ENCODE measurements at regions not wholly inside any gene's neighbourhood (a gene's known extent, or its start where the extent isn't known, plus 50 kb on each side); places are given as distances from the start of the nearest gene placed in this dataset.

DNA sequence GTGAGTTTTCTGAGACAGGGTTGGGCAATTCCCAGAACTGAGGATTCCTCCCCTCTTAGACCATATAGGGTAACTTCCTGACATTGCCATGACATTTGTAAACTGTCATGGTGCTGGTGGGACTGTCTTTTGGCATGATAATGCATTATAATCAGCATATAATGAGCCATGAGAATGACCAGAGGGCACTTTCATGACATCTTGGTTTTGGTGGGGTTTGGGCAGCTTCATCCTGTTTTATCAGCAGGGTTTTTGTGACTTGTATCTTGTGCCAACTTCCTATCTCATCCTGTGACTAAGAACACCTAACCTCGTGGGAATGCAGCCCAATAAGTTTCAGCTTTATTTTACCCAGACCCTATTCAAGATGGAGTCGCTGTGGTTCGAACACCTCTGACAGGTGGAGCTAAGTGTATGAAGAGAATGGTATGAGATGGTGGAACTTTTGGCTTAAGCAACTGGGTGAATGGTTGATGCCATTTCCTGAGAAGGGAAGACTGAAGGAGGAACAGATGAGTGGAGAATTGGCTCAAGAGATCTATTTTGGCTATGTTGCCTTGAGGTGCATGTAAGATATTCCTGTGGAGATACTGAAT, 217.3 kb downstream of the RAB11FIP4 start:
- TF ChIP-seq TCF12 (IDR thresholded peaks at IDR 0.05; ENCODE audit: low read depth, low read length) (no peak), GABPA (IDR thresholded peaks at IDR 0.05; ENCODE audit: borderline replicate concordance, insufficient read depth, low read length) (no peak), EP300 (IDR thresholded peaks at IDR 0.05; ENCODE audit: borderline replicate concordance in 1 of 2, low read depth in 2 of 2, low read length in 2 of 2) (no peak), POLR2A (IDR thresholded peaks at IDR 0.05; ENCODE audit: control extremely low read depth in 1 of 2, low read depth in 2 of 2, low read length in 2 of 2) (no peak), EZH2 (IDR thresholded peaks at IDR 0.05; ENCODE audit: low read depth, low read length, severe bottlenecking) (no peak), POLR2AphosphoS5 (IDR thresholded peaks at IDR 0.05; ENCODE audit: low read depth, low read length) (no peak)
- TF ChIP-seq, protein P1, sequence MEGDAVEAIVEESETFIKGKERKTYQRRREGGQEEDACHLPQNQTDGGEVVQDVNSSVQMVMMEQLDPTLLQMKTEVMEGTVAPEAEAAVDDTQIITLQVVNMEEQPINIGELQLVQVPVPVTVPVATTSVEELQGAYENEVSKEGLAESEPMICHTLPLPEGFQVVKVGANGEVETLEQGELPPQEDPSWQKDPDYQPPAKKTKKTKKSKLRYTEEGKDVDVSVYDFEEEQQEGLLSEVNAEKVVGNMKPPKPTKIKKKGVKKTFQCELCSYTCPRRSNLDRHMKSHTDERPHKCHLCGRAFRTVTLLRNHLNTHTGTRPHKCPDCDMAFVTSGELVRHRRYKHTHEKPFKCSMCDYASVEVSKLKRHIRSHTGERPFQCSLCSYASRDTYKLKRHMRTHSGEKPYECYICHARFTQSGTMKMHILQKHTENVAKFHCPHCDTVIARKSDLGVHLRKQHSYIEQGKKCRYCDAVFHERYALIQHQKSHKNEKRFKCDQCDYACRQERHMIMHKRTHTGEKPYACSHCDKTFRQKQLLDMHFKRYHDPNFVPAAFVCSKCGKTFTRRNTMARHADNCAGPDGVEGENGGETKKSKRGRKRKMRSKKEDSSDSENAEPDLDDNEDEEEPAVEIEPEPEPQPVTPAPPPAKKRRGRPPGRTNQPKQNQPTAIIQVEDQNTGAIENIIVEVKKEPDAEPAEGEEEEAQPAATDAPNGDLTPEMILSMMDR (IDR thresholded peaks at IDR 0.05; ENCODE audit: control extremely low read depth in 1 of 3, insufficient read depth in 1 of 3, low read depth in 1 of 3, low read length in 3 of 3) = no peak

Measured in H1 (cell line).